Left lung (tissue), 4 donors: ENCODE measurements at regions not wholly inside any gene's neighbourhood (a gene's known extent, or its start where the extent isn't known, plus 50 kb on each side); places are given as distances from the start of the nearest gene placed in this dataset.

ENCODE experiments used
- ATAC-seq: fragments of 200-7000 bp; cut with Tn5 transposase; one replicate; pipeline ENCODE4 v1.9.1; 2020; ENCODE audit warnings: moderate library complexity
- DNase-seq, 4 donors: peaks; one replicate each; pipeline ENCODE4 v3.0.0-alpha.2; 2013 to 2020
- H3K27ac ChIP-seq, 2 donors: fragments of 200-600 bp; sonication (generic) in 1 of 2; one replicate each; pipeline versions ENCODE4 v1.5.0 to v1.8.0; 2020 to 2021
- H3K27me3 ChIP-seq, 2 donors: fragments of 200-600 bp; sonication (generic) in 1 of 2; one replicate each; pipeline versions ENCODE4 v1.5.0 to v1.8.0; 2020 to 2021
- H3K36me3 ChIP-seq, 2 donors: fragments of 200-600 bp; sonication (generic) in 1 of 2; one replicate each; pipeline versions ENCODE4 v1.5.0 to v1.8.0; 2020 to 2021
- H3K4me1 ChIP-seq, 2 donors: fragments of 200-600 bp; one replicate each; pipeline ENCODE4 v1.8.0; 2021
- H3K4me3 ChIP-seq, 2 donors: fragments of 200-600 bp; sonication (generic) in 1 of 2; one replicate each; pipeline versions ENCODE4 v1.5.0 to v1.8.0; 2020 to 2021; ENCODE audit warnings: mild to moderate bottlenecking in 1 of 2
- H3K9me3 ChIP-seq, 2 donors: fragments of 200-600 bp; sonication (generic) in 1 of 2; one replicate each; pipeline versions ENCODE4 v1.5.0 to v1.8.0; 2020 to 2021
- CTCF ChIP-seq, 2 donors: fragments of 200-600 bp; sonication (generic) in 1 of 2; IDR thresholded peaks; one replicate each; pipeline versions ENCODE4 v1.5.0 to v1.8.0; 2021; ENCODE audit warnings: antibody characterized with exemption in 2 of 2
- intact Hi-C, 2 donors: fragments of 100-400 bp; cut with DNase I; formaldehyde crosslinking; loops; one replicate each; pipeline versions ENCODE4 v1.11.2 to v1.14.2; 2022
- donor health status: DM: no; HTN: yes; CAD: no.
- donor health status: DM: no; HTN: no; CAD: no.

- Histone ChIP-seq H3K27ac (no peak overlapping the region), H3K4me1 (no peaks in the 10 kb centered on the region), H3K9me3 (no peaks in the 10 kb centered on the region), H3K4me3 (no peak overlapping the region), H3K27me3 (no peaks in the 10 kb centered on the region), H3K36me3 (no peaks in the 10 kb centered on the region)
- ATAC-seq (no peak), DNase-seq (no peak)
- no peak for TF ChIP-seq CTCF (IDR thresholded peaks at IDR 0.05)
- intact Hi-C loops, result no loop called here
These were observed 564.0 kb downstream of the VRK1 start for GRCh38 chr14:97361181-97361580.

- Histone ChIP-seq H3K27me3 (peaks cover 0 to 5% of the 10 kb centered on the region in 2 donors), H3K4me3 (no peak overlapping the region), H3K9me3 (no peaks in the 10 kb centered on the region), H3K36me3 (no peaks in the 10 kb centered on the region), H3K4me1 (no peaks in the 10 kb centered on the region), H3K27ac (no peak overlapping the region)
- no peak for TF ChIP-seq CTCF (IDR thresholded peaks at IDR 0.05)
- ATAC-seq, result no peak
- intact Hi-C loops, result no loop called here
- no peak for DNase-seq
These were observed 564.8 kb downstream of the VRK1 start for GRCh38 chr14:97361958-97362357.

GRCh38 chr14:97366400-97366799, 569.2 kb downstream of the VRK1 start:
- no peaks in the 10 kb centered on the region for H3K9me3 ChIP-seq
- no peak overlapping the region for H3K4me3 ChIP-seq
- no peak for TF ChIP-seq CTCF (IDR thresholded peaks at IDR 0.05)
- H3K27ac ChIP-seq, result no peak overlapping the region
- intact Hi-C loops, result no loop called here
- DNase-seq, result no peak
- H3K27me3 ChIP-seq, result peaks cover 0 to 10% of the 10 kb centered on the region in 2 donors
- ATAC-seq, result no peak
- H3K4me1 ChIP-seq, result no peaks in the 10 kb centered on the region
- no peaks in the 10 kb centered on the region for H3K36me3 ChIP-seq

GRCh38 chr14:97367278-97367677, 570.1 kb downstream of the VRK1 start:
- TF ChIP-seq CTCF (IDR thresholded peaks at IDR 0.05), result no peak
- DNase-seq, result no peak

GRCh38 chr14:97368049-97368448, 570.9 kb downstream of the VRK1 start:
- Histone ChIP-seq H3K4me3 (no peak overlapping the region), H3K27ac (no peak overlapping the region), H3K9me3 (no peaks in the 10 kb centered on the region), H3K36me3 (no peaks in the 10 kb centered on the region), H3K4me1 (no peaks in the 10 kb centered on the region), H3K27me3 (peaks cover 0 to 10% of the 10 kb centered on the region in 2 donors)
- ATAC-seq (no peak), DNase-seq (no peak)
- intact Hi-C loops, result no loop called here
- TF ChIP-seq CTCF (IDR thresholded peaks at IDR 0.05), result no peak

More at GRCh38 chr14:97367278-97367677, 570.1 kb downstream of the VRK1 start:
- no peaks in the 10 kb centered on the region for H3K36me3 ChIP-seq
- intact Hi-C loops, result no loop called here
- H3K27me3 ChIP-seq, result peaks cover 0 to 10% of the 10 kb centered on the region in 2 donors
- no peak for ATAC-seq
- H3K27ac ChIP-seq, result no peak overlapping the region
- no peaks in the 10 kb centered on the region for H3K9me3 ChIP-seq
- no peaks in the 10 kb centered on the region for H3K4me1 ChIP-seq
- no peak overlapping the region for H3K4me3 ChIP-seq
